HL-60 (cell line): ENCODE measurements at regions not wholly inside any gene's neighbourhood (a gene's known extent, or its start where the extent isn't known, plus 50 kb on each side); places are given as distances from the start of the nearest gene placed in this dataset.

Experiments used
- GABPA ChIP-seq: IDR thresholded peaks from 2 replicates; pipeline ENCODE4 v1.6.1; 2012; ENCODE audit warnings: low read depth
- POLR2AphosphoS5 ChIP-seq: IDR thresholded peaks from 2 replicates; pipeline ENCODE4 v1.6.1; 2012; ENCODE audit warnings: low read depth
- REST ChIP-seq: IDR thresholded peaks from 2 replicates; pipeline ENCODE4 v1.6.1; 2012; ENCODE audit warnings: low read depth; ENCODE audit not compliant: insufficient replicate concordance
- SPI1 ChIP-seq: IDR thresholded peaks from 2 replicates; pipeline ENCODE4 v1.6.1; 2012; ENCODE audit warnings: low read depth, mild to moderate bottlenecking, borderline replicate concordance
- TF ChIP-seq, protein P1 (sequence below): IDR thresholded peaks from one replicate; pipeline ENCODE4 v1.5.1; 2011; ENCODE audit warnings: low read length, control low read depth, inconsistent platforms; ENCODE audit not compliant: insufficient read depth

DNA sequence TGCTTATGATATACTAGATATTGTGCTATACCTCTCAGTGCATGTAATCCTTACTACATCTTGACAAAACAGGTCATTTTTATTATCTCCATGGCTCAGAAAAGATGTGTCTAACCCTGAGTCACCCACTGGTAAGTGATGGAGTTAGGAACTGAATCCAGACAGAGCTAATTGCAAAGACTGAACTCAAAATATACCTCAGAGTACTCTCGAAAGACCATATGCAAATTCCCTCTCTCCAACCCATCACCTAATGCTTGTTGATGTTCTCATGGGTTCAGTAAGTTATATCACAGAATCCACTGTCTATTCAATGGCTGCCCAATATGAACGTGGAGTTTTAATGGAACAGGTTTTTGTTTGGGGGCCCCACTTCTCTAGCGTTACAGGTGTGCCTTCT is 246.0 kb downstream of the PMP22 start:
- TF ChIP-seq, protein P1, sequence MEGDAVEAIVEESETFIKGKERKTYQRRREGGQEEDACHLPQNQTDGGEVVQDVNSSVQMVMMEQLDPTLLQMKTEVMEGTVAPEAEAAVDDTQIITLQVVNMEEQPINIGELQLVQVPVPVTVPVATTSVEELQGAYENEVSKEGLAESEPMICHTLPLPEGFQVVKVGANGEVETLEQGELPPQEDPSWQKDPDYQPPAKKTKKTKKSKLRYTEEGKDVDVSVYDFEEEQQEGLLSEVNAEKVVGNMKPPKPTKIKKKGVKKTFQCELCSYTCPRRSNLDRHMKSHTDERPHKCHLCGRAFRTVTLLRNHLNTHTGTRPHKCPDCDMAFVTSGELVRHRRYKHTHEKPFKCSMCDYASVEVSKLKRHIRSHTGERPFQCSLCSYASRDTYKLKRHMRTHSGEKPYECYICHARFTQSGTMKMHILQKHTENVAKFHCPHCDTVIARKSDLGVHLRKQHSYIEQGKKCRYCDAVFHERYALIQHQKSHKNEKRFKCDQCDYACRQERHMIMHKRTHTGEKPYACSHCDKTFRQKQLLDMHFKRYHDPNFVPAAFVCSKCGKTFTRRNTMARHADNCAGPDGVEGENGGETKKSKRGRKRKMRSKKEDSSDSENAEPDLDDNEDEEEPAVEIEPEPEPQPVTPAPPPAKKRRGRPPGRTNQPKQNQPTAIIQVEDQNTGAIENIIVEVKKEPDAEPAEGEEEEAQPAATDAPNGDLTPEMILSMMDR = no peak
- TF ChIP-seq REST (no peak), POLR2AphosphoS5 (no peak), GABPA (no peak), SPI1 (no peak)
